Glutamatergic neuron (in vitro differentiated cells): ENCODE measurements at regions not wholly inside any gene's neighbourhood (a gene's known extent, or its start where the extent isn't known, plus 50 kb on each side); places are given as distances from the start of the nearest gene placed in this dataset.

Source experiments
- DNase-seq: peaks from one replicate; pipeline ENCODE4 v3.0.0; 2022
- H3K27ac Mint-ChIP-seq: one replicate; pipeline ENCODE4 v1.8.0; 2020; ENCODE audit warnings: mild to moderate bottlenecking, mixed read lengths, inconsistent platforms; ENCODE audit not compliant: unreplicated experiment
- H3K27me3 Mint-ChIP-seq: one replicate; pipeline ENCODE4 v1.8.0; 2020; ENCODE audit warnings: mild to moderate bottlenecking, moderate library complexity, mixed read lengths, inconsistent platforms; ENCODE audit not compliant: unreplicated experiment
- H3K36me3 Mint-ChIP-seq: one replicate; pipeline ENCODE4 v1.8.0; 2020; ENCODE audit warnings: mild to moderate bottlenecking, mixed read lengths, inconsistent platforms; ENCODE audit not compliant: unreplicated experiment
- H3K4me1 Mint-ChIP-seq: one replicate; pipeline ENCODE4 v1.8.0; 2020; ENCODE audit warnings: mild to moderate bottlenecking, low read depth, mixed read lengths, inconsistent platforms; ENCODE audit not compliant: unreplicated experiment
- H3K4me3 Mint-ChIP-seq: one replicate; pipeline ENCODE4 v1.8.0; 2020; ENCODE audit warnings: mild to moderate bottlenecking, mixed read lengths, inconsistent platforms; ENCODE audit not compliant: unreplicated experiment
- H3K9me3 Mint-ChIP-seq: one replicate; pipeline ENCODE4 v1.8.0; 2020; ENCODE audit warnings: mild to moderate bottlenecking, moderate library complexity, mixed read lengths, inconsistent platforms; ENCODE audit not compliant: unreplicated experiment
- TF ChIP-seq, protein P1 (sequence below): fragments of 200-600 bp; sonication (generic); IDR thresholded peaks from one replicate; pipeline ENCODE4 v1.5.0; 2021; ENCODE audit not compliant: partially characterized antibody, unreplicated experiment

DNA sequence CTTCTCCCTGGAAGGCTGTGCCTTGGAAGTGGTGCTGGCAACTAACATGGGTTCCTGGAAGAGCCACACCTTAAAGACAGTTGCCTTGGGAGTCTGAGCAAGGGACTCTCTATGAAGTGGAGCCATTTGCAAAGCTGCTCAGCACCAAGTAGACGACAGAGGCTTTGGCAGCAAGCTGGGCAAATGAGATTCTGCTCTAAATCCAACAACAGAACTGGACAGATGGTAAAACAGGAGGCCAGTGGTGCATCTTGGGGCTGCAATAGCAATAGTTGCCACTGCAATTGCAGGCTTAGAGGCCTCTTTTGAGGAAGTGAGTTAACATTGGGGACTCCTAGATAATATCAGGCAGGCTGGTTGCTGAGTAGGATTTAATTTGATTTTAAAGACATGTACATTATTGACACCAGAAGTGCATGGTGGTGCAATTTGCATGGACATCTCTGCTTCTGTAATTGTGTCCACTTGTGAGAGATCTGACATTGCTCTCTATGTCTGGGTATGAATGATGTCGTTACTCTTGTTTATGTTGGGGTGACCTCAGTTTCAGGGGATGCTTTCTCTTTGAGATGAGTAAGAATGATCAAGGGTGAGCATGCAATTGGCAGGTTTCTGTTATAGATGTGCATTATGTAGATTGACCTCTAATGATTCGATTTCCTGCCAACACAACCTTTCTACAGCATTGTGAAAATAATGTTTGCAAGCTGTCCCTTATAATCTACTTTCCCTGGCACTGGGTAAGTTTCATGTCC is 568.3 kb upstream of the MEX3C start:
- H3K9me3 Mint-ChIP-seq, result no peaks in the 10 kb centered on the region
- peaks cover 9% of the 10 kb centered on the region for H3K4me1 Mint-ChIP-seq
- no peak for DNase-seq
- H3K36me3 Mint-ChIP-seq, result no peaks in the 10 kb centered on the region
- H3K4me3 Mint-ChIP-seq, result no peak overlapping the region
- H3K27ac Mint-ChIP-seq, result no peak overlapping the region
- TF ChIP-seq, protein P1, sequence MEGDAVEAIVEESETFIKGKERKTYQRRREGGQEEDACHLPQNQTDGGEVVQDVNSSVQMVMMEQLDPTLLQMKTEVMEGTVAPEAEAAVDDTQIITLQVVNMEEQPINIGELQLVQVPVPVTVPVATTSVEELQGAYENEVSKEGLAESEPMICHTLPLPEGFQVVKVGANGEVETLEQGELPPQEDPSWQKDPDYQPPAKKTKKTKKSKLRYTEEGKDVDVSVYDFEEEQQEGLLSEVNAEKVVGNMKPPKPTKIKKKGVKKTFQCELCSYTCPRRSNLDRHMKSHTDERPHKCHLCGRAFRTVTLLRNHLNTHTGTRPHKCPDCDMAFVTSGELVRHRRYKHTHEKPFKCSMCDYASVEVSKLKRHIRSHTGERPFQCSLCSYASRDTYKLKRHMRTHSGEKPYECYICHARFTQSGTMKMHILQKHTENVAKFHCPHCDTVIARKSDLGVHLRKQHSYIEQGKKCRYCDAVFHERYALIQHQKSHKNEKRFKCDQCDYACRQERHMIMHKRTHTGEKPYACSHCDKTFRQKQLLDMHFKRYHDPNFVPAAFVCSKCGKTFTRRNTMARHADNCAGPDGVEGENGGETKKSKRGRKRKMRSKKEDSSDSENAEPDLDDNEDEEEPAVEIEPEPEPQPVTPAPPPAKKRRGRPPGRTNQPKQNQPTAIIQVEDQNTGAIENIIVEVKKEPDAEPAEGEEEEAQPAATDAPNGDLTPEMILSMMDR, result no peak
- H3K27me3 Mint-ChIP-seq, result no peaks in the 10 kb centered on the region

DNA sequence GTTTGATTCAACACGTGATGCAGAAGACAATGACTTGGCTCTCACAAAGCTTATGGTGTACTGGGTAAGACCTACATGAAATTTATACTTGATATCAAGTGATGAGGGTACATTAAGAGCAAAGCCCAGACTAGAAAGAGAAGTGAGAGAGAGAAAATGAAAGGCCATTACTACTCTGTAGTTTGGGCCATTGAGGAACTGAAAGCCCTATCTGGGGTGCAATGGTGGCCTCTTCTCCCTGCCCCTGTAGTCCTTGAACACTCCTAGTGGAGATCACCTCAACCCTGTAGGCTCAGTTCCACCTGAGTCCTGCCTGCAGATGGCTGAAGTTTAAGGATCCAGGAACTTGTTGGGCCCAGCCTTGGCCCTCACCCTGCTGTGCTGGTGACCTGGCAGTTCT is 569.8 kb upstream of the MEX3C start:
- H3K27ac Mint-ChIP-seq, result no peak overlapping the region
- TF ChIP-seq, protein P1, result no peak
- DNase-seq, result no peak
- no peaks in the 10 kb centered on the region for H3K36me3 Mint-ChIP-seq
- no peaks in the 10 kb centered on the region for H3K9me3 Mint-ChIP-seq
- H3K4me3 Mint-ChIP-seq, result no peak overlapping the region
- no peaks in the 10 kb centered on the region for H3K27me3 Mint-ChIP-seq
- peaks cover 9% of the 10 kb centered on the region for H3K4me1 Mint-ChIP-seq

DNA sequence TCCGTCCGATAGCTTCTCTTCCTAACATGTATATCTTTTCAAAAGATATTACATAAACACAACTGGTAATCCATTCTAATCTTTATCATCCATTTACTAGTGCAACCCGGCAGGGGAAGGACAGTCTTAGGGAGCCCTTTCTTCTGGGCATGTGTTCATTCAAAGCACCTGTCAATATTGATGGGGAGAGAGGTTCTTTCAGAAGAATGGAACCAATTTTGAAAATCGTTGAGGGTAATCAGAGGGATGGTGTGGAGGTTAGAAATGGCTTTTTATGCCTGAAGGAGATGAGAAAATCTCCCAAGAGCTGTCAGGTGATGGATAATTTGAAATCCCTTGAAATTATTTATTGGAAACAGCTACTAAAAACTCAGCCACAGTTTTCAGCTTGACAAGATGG is 561.9 kb upstream of the DCC start:
- Mint-ChIP-seq H3K27me3 (peaks cover 2% of the 10 kb centered on the region), H3K4me3 (no peak overlapping the region), H3K27ac (no peak overlapping the region), H3K9me3 (no peaks in the 10 kb centered on the region), H3K4me1 (no peaks in the 10 kb centered on the region), H3K36me3 (no peaks in the 10 kb centered on the region)
- TF ChIP-seq, protein P1, result no peak
- no peak for DNase-seq

DNA sequence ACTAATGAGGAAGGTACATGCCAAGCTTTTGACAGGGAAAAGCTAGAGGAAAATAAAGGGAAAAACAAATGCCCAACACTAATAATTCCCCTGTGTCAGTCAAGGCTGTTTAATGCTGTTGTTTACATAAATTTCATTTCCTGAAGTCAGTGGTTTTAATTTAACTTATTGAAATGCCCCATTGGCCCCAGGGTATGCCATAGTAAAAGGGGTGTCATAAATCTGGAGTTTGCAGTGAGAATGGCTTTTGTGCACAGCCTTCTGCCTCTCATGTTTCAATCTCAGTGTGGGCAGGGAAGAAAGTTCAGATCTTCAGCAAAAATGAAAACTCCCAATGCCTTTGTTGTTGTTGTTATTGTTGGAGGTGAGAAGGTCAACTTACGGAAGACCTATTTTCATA is 550.1 kb upstream of the DCC start:
- Mint-ChIP-seq H3K36me3 (no peaks in the 10 kb centered on the region), H3K9me3 (no peaks in the 10 kb centered on the region), H3K27me3 (no peaks in the 10 kb centered on the region), H3K4me3 (no peak overlapping the region), H3K27ac (no peak overlapping the region), H3K4me1 (no peaks in the 10 kb centered on the region)
- DNase-seq, result no peak
- TF ChIP-seq, protein P1, result no peak

DNA sequence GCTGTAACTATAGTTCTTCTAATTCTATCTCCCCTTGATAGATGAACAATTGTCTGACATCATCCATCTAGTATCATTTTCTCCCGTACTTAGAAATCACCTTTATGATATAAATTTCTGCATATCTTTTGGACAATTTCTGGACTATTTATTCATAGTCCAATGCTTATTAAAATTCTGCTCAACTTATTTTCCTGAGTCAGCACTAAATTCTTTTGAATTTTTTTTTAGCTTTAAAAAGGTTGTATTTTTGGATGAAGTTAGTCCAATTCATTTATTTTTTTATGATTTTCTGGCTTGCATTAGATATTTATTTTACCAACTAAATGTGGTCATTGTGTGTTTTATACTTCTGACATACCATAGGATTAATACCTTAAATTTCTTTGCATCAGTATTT is 538.5 kb upstream of the DCC start:
- no peak for DNase-seq
- H3K4me1 Mint-ChIP-seq, result no peaks in the 10 kb centered on the region
- no peaks in the 10 kb centered on the region for H3K27me3 Mint-ChIP-seq
- no peaks in the 10 kb centered on the region for H3K36me3 Mint-ChIP-seq
- no peak overlapping the region for H3K27ac Mint-ChIP-seq
- no peaks in the 10 kb centered on the region for H3K9me3 Mint-ChIP-seq
- TF ChIP-seq, protein P1, result no peak
- no peak overlapping the region for H3K4me3 Mint-ChIP-seq
